GM12878 (cell line): ENCODE measurements at regions not wholly inside any gene's neighbourhood (a gene's known extent, or its start where the extent isn't known, plus 50 kb on each side); places are given as distances from the start of the nearest gene placed in this dataset.

Experiments used
- BHLHE40 ChIP-seq, 2 experiments: fragments of 450-650 bp in 1 of 2; IDR thresholded peaks; 2 replicates each; pipeline ENCODE4 v1.6.1; 2011 to 2017; ENCODE audit warnings: low read depth in 2 of 2, borderline replicate concordance in 1 of 2, improper control_type of control experiment in 1 of 2, low read length in 1 of 2, mild to moderate bottlenecking in 1 of 2
- BMI1 ChIP-seq: fragments of 450-650 bp; IDR thresholded peaks from 2 replicates; pipeline ENCODE4 v1.6.1; 2016; ENCODE audit warnings: mild to moderate bottlenecking, moderate library complexity, borderline replicate concordance
- CHD2 ChIP-seq: IDR thresholded peaks from 2 replicates; pipeline ENCODE4 v1.6.1; 2011; ENCODE audit warnings: low read depth, low read length, improper control_type of control experiment, borderline replicate concordance
- CTCF ChIP-seq, 3 experiments: IDR thresholded peaks in 2 of 3; conservative IDR thresholded peaks in 1 of 3; 2 replicates each; pipeline ENCODE4 v1.5.1; 2011; ENCODE audit warnings: low read depth in 3 of 3, low read length in 3 of 3, mild to moderate bottlenecking in 3 of 3, control low read depth in 2 of 3, moderate library complexity in 2 of 3, inconsistent platforms in 1 of 3, mixed read lengths in 1 of 3; ENCODE audit not compliant: control insufficient read depth in 2 of 3, insufficient read depth in 1 of 3; ENCODE audit errors: extremely low read depth in 1 of 3
- JUND ChIP-seq: IDR thresholded peaks from 2 replicates; pipeline ENCODE4 v1.6.1; 2012; ENCODE audit warnings: low read depth, mild to moderate bottlenecking, low read length, improper control_type of control experiment, moderate library complexity
- PML ChIP-seq: IDR thresholded peaks from 2 replicates; pipeline ENCODE4 v1.6.1; 2012; ENCODE audit warnings: low read length, inconsistent platforms
- RAD51 ChIP-seq: fragments of 450-650 bp; IDR thresholded peaks from 2 replicates; pipeline ENCODE4 v1.6.1; 2016; ENCODE audit warnings: moderate library complexity, mild to moderate bottlenecking, inconsistent platforms
- RELA ChIP-seq: fragments of 450-650 bp; IDR thresholded peaks from 2 replicates; pipeline ENCODE4 v1.8.0; 2014; ENCODE audit warnings: borderline replicate concordance; ENCODE audit not compliant: partially characterized antibody
- RFX5 ChIP-seq: IDR thresholded peaks from 2 replicates; pipeline ENCODE4 v1.6.1; 2011; ENCODE audit warnings: low read depth, low read length, improper control_type of control experiment
- SIN3A ChIP-seq: IDR thresholded peaks from 2 replicates; pipeline ENCODE4 v1.6.1; 2012; ENCODE audit warnings: low read depth, low read length, improper control_type of control experiment
- SMC3 ChIP-seq: IDR thresholded peaks from 2 replicates; pipeline ENCODE4 v1.6.1; 2011; ENCODE audit warnings: low read length, improper control_type of control experiment, borderline replicate concordance
- SREBF2 ChIP-seq: IDR thresholded peaks from 2 replicates; pipeline ENCODE4 v1.6.1; 2012; ENCODE audit warnings: mild to moderate bottlenecking, low read length

- no peak for TF ChIP-seq SREBF2
- no peak for TF ChIP-seq SMC3
- no peak for TF ChIP-seq SIN3A
- TF ChIP-seq BHLHE40 (IDR thresholded peaks at IDR 0.05; ENCODE audit: borderline replicate concordance in 1 of 2, low read depth in 2 of 2, low read length in 1 of 2) = no peak
- no peak for TF ChIP-seq JUND
- TF ChIP-seq CTCF (IDR thresholded peaks at IDR 0.05 in 2 of 3, conservative IDR thresholded peaks at IDR 0.05 in 1 of 3; ENCODE audit: control insufficient read depth in 2 of 3, extremely low read depth in 1 of 3, insufficient read depth in 1 of 3, low read depth in 3 of 3, low read length in 3 of 3) = no peak
- TF ChIP-seq RFX5 = no peak
- TF ChIP-seq BMI1 = no peak
- no peak for TF ChIP-seq RELA
- no peak for TF ChIP-seq RAD51
- TF ChIP-seq CHD2 = no peak
- TF ChIP-seq PML = no peak
Measured at GRCh38 chr15:95368191-95368590, 962.3 kb upstream of the NR2F2 start.
